Esophagus muscularis mucosa (tissue), 4 donors: ENCODE measurements at regions not wholly inside any gene's neighbourhood (a gene's known extent, or its start where the extent isn't known, plus 50 kb on each side); places are given as distances from the start of the nearest gene placed in this dataset.
"Not testable (repeated sequence)": the region's sequence is repeated elsewhere in the genome, so short reads cannot be mapped to it uniquely, and the experiment has no call there.

Experiments used
- DNase-seq: peaks from one replicate; pipeline ENCODE4 v3.0.0-alpha.2; 2017; ENCODE audit errors: extremely low spot score
- H3K27ac ChIP-seq, 4 donors: fragments of 200-600 bp; sonication (generic); replicated peaks in 1 of 4; 1 replicate in 3 of 4; 2 replicates in 1 of 4; pipeline ENCODE4 v1.5.1; 2016 to 2019; ENCODE audit warnings: mild to moderate bottlenecking in 1 of 4
- H3K27me3 ChIP-seq, 4 donors: fragments of 200-600 bp; sonication (generic); one replicate each; pipeline versions ENCODE4 v1.5.1 to v1.6.0; 2016 to 2019
- H3K36me3 ChIP-seq, 4 donors: fragments of 200-600 bp; sonication (generic); one replicate each; pipeline ENCODE4 v1.5.1; 2016 to 2019
- H3K4me1 ChIP-seq, 4 donors: fragments of 200-600 bp; sonication (generic); one replicate each; pipeline ENCODE4 v1.5.1; 2016 to 2019
- H3K4me3 ChIP-seq, 4 donors: fragments of 200-600 bp; sonication (generic); 1 replicate in 2 of 4; 2 replicates in 2 of 4; pipeline ENCODE4 v1.5.1; 2016 to 2019; ENCODE audit warnings: mild to moderate bottlenecking in 4 of 4, moderate library complexity in 1 of 4
- H3K9me3 ChIP-seq, 4 donors: fragments of 200-600 bp; sonication (generic); 1 replicate in 3 of 4; 2 replicates in 1 of 4; pipeline ENCODE4 v1.5.1; 2016 to 2019
- EP300 ChIP-seq: sonication (generic); formaldehyde crosslinking; IDR thresholded peaks from one replicate; pipeline ENCODE4 v1.6.1; 2017; ENCODE audit warnings: antibody characterized with exemption
- POLR2A ChIP-seq: fragments of 450-650 bp; IDR thresholded peaks from one replicate; pipeline ENCODE4 v1.6.1; 2017; ENCODE audit warnings: antibody characterized with exemption, moderate library complexity, mild to moderate bottlenecking, low read depth
- POLR2AphosphoS5 ChIP-seq, 2 donors: sonication (generic); formaldehyde crosslinking; IDR thresholded peaks; one replicate each; pipeline ENCODE4 v1.6.1; 2017; ENCODE audit warnings: antibody characterized with exemption in 2 of 2
- WGBS: methylation state at CpG from one replicate; pipeline ENCODE4 v1.1.5; 2018; 5-methylcytosine and 5-hydroxymethylcytosine counted together
- intact Hi-C: fragments of 100-400 bp; cut with DNase I; formaldehyde crosslinking; loops from one replicate; pipeline ENCODE4 v1.15.1; 2023
- TF ChIP-seq, protein P1 (sequence below), 3 experiments: fragments of 200-600 bp in 2 of 3; fragments of 450-650 bp in 1 of 3; sonication (generic) in 2 of 3; IDR thresholded peaks; one replicate each; pipeline ENCODE4 v1.5.1; 2017 to 2019; ENCODE audit warnings: antibody characterized with exemption in 3 of 3, mild to moderate bottlenecking in 2 of 3, moderate library complexity in 1 of 3

DNA sequence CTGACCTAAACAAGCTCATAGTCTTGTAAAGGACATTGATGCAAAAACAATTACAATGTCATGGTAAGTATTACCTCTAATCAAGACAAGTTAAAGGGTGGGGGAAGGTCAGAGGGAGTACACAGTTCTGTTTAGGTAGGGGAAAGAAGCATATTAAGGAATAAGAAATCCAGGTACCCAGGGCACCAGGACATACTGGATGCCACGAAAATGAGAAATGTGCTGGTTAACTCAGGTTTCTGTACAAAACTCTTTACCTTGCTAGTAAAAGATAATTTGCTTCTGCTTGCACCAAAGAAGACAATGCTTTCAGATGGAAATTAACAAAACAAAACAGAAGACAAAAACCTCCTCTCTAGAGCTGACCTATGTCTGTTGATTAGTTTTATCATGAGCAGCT lies 70.7 kb upstream of the MED13 start:
- peaks cover 0 to 12% (median 10%) of the 10 kb centered on the region in 4 donors for H3K4me1 ChIP-seq
- WGBS = 92% methylated on average over 1 of the region's 1 CpG
- intact Hi-C loops = no loop called here
- no peak for DNase-seq
- no peak overlapping the region for H3K27ac ChIP-seq
- H3K4me3 ChIP-seq = no peak overlapping the region
- H3K27me3 ChIP-seq = peaks cover 0 to 38% (median 0%) of the 10 kb centered on the region in 4 donors
- no peaks in the 10 kb centered on the region for H3K9me3 ChIP-seq
- no peaks in the 10 kb centered on the region for H3K36me3 ChIP-seq
- TF ChIP-seq POLR2AphosphoS5 (IDR thresholded peaks at IDR 0.05) (no peak), POLR2A (no peak), EP300 (no peak)
- TF ChIP-seq, protein P1, sequence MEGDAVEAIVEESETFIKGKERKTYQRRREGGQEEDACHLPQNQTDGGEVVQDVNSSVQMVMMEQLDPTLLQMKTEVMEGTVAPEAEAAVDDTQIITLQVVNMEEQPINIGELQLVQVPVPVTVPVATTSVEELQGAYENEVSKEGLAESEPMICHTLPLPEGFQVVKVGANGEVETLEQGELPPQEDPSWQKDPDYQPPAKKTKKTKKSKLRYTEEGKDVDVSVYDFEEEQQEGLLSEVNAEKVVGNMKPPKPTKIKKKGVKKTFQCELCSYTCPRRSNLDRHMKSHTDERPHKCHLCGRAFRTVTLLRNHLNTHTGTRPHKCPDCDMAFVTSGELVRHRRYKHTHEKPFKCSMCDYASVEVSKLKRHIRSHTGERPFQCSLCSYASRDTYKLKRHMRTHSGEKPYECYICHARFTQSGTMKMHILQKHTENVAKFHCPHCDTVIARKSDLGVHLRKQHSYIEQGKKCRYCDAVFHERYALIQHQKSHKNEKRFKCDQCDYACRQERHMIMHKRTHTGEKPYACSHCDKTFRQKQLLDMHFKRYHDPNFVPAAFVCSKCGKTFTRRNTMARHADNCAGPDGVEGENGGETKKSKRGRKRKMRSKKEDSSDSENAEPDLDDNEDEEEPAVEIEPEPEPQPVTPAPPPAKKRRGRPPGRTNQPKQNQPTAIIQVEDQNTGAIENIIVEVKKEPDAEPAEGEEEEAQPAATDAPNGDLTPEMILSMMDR (IDR thresholded peaks at IDR 0.05) = no peak

DNA sequence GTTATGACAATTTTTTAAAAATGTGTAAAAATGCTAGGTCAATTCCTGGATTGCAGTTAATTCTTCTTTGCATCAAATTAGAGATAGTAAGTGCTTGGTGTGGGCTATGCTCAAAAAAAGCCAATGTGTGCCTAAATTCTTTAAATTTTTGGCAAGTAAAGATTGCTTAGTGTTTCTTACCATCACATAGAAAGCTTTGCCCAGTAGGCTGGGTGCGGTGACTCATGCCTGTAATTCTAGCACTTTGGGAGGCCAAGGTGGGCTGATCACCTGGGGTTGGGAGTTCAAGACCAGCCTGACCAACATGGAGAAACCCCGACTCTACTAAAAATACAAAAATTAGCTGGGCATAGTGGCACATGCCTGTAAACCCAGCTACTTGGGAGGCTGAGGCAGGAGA lies 70.0 kb upstream of the MED13 start:
- peaks cover 0 to 12% (median 10%) of the 10 kb centered on the region in 4 donors for H3K4me1 ChIP-seq
- H3K36me3 ChIP-seq, H3K4me3 ChIP-seq, H3K9me3 ChIP-seq, DNase-seq, intact Hi-C loops, H3K27ac ChIP-seq: not testable (repeated sequence)
- H3K27me3 ChIP-seq = peaks cover 0 to 38% (median 0%) of the 10 kb centered on the region in 4 donors
- WGBS = 95% methylated on average over 2 of the region's 2 CpGs

DNA sequence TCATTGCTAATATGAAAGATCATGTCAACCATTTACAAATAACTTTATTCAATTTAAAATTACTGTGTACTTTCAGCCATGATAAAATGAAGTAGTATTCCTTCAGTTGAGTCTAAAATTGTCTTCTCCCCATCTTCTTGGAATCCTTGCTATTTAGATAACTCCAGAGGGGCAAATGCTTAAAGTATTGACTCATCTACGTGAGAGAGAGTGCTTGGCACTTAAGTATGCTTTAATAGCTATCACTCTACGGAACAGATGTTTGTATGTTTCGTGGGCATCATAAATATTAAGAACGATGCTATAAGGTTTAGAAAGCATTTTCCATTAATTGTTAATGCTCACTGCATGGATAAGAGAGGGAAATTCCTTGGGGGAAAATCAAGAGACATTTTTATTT lies 69.3 kb upstream of the MED13 start:
- H3K36me3 ChIP-seq = no peaks in the 10 kb centered on the region
- peaks cover 0 to 31% (median 0%) of the 10 kb centered on the region in 4 donors for H3K27me3 ChIP-seq
- TF ChIP-seq POLR2AphosphoS5 (IDR thresholded peaks at IDR 0.05) (no peak), POLR2A (no peak), EP300 (no peak)
- TF ChIP-seq, protein P1 (IDR thresholded peaks at IDR 0.05) = no peak
- DNase-seq = no peak
- peaks cover 0 to 12% (median 10%) of the 10 kb centered on the region in 4 donors for H3K4me1 ChIP-seq
- no peak overlapping the region for H3K4me3 ChIP-seq
- intact Hi-C loops = no loop called here
- WGBS = 74% methylated on average over 4 of the region's 4 CpGs
- H3K9me3 ChIP-seq = no peaks in the 10 kb centered on the region
- no peak overlapping the region for H3K27ac ChIP-seq

DNA sequence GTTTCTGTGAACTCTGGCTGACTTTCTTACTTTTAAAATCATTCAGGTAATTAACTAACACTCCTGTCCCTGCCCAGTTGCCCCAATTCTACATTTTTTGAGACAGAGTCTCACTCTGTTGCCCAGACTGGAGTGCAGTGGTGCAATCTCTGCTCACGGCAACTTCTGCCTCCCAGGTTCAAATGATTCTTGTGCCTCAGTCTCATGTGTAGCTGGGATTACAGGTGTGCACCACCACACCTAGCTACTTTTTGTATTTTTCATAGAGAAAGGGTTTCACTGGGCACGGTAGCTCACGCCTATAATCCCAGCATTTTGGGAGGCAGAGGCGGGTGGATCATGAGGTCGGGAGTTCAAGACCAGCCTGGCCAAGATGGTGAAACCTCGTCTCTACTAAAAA lies 66.2 kb upstream of the MED13 start:
- H3K27me3 ChIP-seq, H3K4me1 ChIP-seq, intact Hi-C loops, H3K9me3 ChIP-seq, H3K27ac ChIP-seq, DNase-seq, H3K4me3 ChIP-seq, H3K36me3 ChIP-seq: not testable (repeated sequence)
- WGBS = 93% methylated on average over 6 of the region's 6 CpGs

DNA sequence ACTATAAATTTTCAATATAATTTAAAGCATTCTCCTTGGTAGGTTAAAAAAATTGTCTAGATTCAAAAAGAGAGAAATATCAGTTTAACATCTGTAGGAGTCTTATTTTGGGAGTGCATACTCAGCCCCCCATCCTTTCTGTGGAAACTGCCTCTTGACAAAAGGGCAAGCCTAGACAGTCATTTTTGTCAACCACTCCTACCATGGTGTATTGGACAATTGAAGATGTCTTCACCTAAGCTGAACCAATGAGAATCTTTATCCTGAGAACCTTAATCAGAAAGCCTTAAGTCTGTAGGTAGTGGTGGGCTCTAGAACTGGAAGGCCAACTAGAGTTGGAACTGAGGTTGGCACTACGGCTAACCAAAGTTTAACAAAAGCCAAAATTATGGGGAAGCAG lies 65.7 kb upstream of the MED13 start:
- no peaks in the 10 kb centered on the region for H3K4me1 ChIP-seq
- H3K4me3 ChIP-seq = no peak overlapping the region
- H3K27me3 ChIP-seq = peaks cover 0 to 3% (median 0%) of the 10 kb centered on the region in 4 donors
- no peak for DNase-seq
- intact Hi-C loops = no loop called here
- TF ChIP-seq POLR2AphosphoS5 (IDR thresholded peaks at IDR 0.05) (no peak), POLR2A (no peak), EP300 (no peak)
- TF ChIP-seq, protein P1 (IDR thresholded peaks at IDR 0.05) = no peak
- H3K27ac ChIP-seq = no peak overlapping the region
- H3K9me3 ChIP-seq = no peaks in the 10 kb centered on the region
- no peaks in the 10 kb centered on the region for H3K36me3 ChIP-seq
- 82% methylated on average over 1 of the region's 1 CpG for WGBS

DNA sequence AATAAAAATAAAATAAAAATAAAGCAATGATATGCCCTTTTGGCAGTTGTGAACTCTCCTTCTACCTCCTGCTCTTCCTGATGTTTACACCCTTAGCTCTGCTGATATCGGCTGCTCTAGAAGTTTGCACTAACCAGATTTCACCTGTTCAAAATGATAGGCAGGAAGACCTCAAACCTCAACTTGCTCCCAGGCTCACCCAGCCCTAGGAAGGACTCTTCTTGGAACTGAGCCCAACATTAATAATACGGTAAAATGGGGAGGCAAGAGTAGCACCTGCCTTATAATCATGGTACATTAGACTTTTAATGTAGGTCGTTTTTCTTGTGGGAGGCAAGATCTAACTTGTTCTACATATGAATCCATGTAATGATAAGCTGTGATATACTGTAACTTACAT lies 61.2 kb upstream of the MED13 start:
- Histone ChIP-seq H3K27ac (no peak overlapping the region), H3K36me3 (no peaks in the 10 kb centered on the region), H3K27me3 (peaks cover 0 to 11% (median 0%) of the 10 kb centered on the region in 4 donors), H3K4me3 (no peak overlapping the region), H3K4me1 (no peaks in the 10 kb centered on the region), H3K9me3 (no peaks in the 10 kb centered on the region)
- intact Hi-C loops = no loop called here
- WGBS = 79% methylated on average over 3 of the region's 3 CpGs
- no peak for DNase-seq
- TF ChIP-seq EP300 = no peak
- TF ChIP-seq POLR2A = no peak
- TF ChIP-seq, protein P1 (IDR thresholded peaks at IDR 0.05) = no peak
- no peak for TF ChIP-seq POLR2AphosphoS5 (IDR thresholded peaks at IDR 0.05)
